Urothelium cell line (cell line): ENCODE measurements at regions not wholly inside any gene's neighbourhood (a gene's known extent, or its start where the extent isn't known, plus 50 kb on each side); places are given as distances from the start of the nearest gene placed in this dataset.

Experiments
- DNase-seq: peaks from one replicate; pipeline ENCODE4 v3.0.0; 2011; ENCODE audit warnings: low spot score, mixed read lengths
- FAIRE-seq: peaks from 2 replicates; lab custom pipeline; 2011; peaks lifted over from hg19 to GRCh38; lab: Jason Lieb, UNC

- FAIRE-seq = no peak
- no peak for DNase-seq
Measured at GRCh38 chr2:66875941-66876462, 441.1 kb downstream of the MEIS1 start.

- FAIRE-seq (no peak), DNase-seq (no peak)
Measured at GRCh38 chr2:66885775-66886383, 451.0 kb downstream of the MEIS1 start.

DNA sequence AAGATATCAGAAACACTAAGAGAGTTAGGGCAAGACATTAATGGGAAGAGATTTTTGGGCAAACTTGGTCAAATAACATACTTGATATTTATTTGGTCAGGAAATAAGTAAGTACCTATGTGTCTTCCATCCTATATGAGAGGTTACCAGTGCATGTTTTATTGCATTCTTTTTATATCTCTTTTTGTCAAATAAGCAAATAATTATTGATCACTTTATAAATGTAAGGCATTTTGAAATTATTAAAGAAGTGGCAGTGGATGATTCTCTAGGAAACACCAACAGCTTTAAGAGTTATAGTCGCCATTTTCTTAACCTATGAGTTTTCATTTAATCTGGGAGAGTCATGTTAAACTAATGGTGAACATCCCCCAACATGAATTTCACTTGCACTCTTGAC is 453.3 kb downstream of the MEIS1 start:
- DNase-seq (no peak), FAIRE-seq (no peak)

DNA sequence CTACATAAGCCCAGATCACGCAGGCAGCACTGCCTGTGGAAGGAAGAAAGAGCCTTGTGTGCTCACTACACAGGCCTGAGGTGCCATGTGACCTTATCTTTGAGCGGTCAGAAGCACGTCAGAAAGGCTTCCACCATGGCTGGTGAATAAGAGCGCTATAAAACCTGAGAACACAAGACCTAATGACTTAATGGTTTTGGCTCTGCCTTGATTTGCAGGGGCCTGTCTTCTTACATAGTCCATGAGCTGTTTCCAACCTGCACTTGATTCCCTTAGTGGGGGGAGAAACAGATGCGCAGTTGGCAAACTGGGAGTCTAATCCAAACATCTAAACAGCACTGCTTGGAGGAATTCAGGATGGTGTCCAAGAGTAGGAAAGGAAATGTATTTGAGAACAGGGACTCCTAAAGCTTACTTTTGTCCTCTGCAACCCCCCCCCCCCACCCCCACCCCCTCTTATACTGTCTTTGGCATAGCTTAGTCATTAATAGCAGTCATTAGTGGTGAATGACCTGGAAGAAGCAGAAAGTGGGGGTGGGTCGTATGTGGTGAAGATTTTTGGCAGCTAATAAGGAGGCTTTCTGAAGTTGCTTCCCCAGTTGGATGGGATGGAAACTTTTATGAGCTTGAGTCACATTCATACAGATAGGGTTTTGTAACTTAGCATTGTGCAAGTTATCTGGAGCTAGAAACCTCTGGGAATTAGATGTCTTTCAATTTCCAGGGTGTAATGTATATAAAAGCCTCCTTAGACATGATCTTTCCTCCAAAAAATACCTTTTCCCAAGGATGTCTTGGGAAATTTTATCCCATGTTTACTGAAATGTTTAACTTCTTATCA is 454.1 kb downstream of the MEIS1 start:
- DNase-seq (peak; percentile 75), FAIRE-seq (peak; percentile 79)

DNA sequence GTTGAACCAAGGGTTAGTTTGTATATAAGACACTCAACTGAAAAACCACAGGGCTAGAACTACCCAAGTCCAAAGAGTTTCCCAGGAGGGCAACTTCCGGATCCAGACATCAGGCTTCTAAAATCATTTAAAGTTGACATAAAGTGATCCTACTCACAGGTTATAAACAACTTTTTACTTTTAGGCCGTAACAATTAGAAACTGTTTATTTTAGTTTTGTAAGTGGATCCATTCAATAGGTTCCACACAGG is 454.6 kb downstream of the MEIS1 start:
- peak; percentile 18 for DNase-seq
- no peak for FAIRE-seq

- FAIRE-seq (no peak), DNase-seq (no peak)
Measured at GRCh38 chr2:66890166-66890742, 455.3 kb downstream of the MEIS1 start.

GRCh38 chr2:66895206-66895605 is 460.3 kb downstream of the MEIS1 start:
- FAIRE-seq (no peak), DNase-seq (no peak)

DNA sequence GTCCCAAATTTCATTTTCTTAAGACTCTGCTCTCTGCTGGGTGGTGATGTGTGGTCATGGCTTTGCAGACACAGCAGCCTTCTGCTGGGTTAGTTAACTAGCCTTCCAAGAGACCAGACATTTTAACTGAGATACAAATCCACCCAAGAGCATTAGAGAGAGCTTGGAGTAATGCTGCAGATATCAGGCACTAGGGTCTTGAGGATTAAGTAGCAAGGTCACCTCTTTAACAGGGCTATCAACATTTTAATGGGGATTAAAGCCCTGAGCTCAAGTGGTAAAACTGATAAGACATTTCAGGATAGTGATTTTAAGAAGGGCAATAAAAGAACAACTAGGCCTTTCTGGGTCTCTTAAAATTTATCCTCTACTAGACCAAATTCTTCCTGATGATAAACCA is 461.2 kb downstream of the MEIS1 start:
- no peak for DNase-seq
- no peak for FAIRE-seq

- no peak for DNase-seq
Measured at GRCh38 chr2:66897181-66897580, 462.3 kb downstream of the MEIS1 start.

DNA sequence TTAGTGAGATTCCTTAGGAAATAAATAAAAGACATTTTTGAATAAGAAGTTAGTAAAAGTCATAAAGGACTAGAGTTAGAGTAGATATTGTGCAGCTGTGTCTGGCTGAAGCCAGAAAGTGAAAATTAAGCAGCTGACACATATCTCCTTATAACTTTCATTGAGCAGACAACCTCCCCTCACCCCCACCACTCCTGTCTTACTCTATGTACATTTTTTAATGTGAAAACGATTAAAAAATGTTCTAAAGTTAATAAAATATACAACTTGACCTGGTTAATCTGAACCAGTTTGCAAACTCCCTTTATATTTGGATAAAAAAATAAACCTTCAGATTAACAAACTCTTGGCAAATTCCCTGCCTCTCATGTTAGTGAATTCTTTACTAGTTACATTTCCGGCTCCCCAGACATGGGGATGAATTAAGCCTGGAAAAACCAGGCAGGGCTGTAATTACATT is 462.8 kb downstream of the MEIS1 start:
- DNase-seq (no peak), FAIRE-seq (no peak)

More at GRCh38 chr2:66897181-66897580, 462.3 kb downstream of the MEIS1 start:
- peak; percentile 74 for FAIRE-seq

- DNase-seq (no peak), FAIRE-seq (no peak)
Measured at GRCh38 chr2:66899109-66899508, 464.2 kb downstream of the MEIS1 start.

- DNase-seq (no peak), FAIRE-seq (no peak)
Measured at GRCh38 chr2:66899648-66900047, 464.7 kb downstream of the MEIS1 start.

DNA sequence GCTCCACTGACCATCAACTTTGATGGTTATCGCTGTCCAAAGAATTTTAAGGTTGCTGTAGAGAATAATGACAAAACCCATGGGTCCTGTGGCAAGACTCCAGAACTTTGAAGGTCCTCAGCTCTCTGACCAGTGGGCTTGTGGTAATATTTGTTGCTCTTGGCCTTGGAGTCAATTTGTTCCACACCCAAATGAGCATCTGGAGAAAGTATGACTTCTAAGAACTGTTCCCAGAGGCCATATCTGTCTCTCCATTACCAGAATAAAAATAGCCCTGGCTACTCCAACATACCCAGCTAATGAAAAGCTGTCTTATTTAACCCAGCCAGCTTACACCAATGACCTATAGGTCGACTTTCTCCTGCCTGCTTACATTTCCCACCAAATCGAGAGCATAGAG is 466.4 kb downstream of the MEIS1 start:
- DNase-seq (no peak), FAIRE-seq (no peak)

GRCh38 chr2:66903183-66903582 is 468.3 kb downstream of the MEIS1 start:
- FAIRE-seq (no peak), DNase-seq (no peak)

GRCh38 chr2:66903745-66904465 is 469.0 kb downstream of the MEIS1 start:
- no peak for DNase-seq
- FAIRE-seq = no peak

DNA sequence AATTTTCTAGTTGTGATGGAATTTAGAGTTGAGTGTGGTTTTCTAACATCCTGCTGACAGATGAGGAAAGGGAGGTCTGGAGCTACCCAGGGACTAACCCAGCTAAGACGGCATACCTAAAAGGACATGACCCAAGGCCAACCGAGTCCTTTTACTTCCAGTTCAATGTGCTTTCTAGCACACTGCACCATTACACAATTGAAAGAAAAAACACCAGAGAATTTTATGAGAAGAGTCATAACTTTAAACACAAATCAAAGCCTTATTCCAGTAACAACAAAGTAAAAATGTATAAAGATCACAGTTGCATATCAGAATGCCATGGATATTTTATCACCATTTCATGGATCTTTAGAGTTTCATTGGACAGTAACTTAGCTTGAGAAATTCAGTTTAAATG is 480.3 kb downstream of the MEIS1 start:
- no peak for FAIRE-seq
- DNase-seq = no peak

DNA sequence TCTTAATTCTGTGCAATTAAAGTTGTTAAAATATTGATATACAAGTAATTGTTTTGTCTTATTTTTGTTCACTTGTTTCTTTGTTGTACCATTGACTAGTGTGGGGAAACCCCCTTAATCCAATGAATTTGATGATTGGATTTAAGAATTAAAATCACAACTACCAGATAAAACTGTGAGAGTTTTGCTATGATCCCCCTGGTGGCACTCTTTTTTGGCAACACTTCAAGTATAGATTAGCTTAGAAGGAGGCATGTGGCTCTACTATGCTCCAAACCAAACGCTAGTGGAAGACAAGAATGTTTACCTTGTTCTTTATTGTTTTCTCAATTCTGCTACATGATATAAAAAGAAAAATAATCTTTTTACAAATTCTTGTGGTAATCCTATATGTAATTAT is 477.8 kb upstream of the ETAA1 start:
- FAIRE-seq = no peak

DNA sequence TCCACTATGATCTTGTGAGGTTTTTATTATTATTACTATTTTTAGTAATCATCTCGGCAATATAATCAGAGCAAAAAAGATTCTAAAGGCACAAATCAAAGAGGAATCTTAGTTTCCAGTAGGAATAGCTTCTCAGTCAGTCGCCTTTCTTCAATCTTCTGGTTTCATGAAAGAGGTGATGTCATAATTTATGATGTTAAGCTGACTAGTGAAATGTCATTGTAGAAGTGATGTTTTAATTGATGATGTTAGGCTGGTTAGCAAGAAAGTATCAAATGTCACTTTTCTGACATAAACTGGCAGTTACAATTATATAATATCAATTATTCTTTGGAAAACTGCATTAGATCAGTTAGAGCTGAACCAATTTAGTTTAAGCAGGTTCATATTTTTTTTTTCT is 476.7 kb upstream of the ETAA1 start:
- DNase-seq (no peak), FAIRE-seq (no peak)

More for the DNA sequence above, 477.8 kb upstream of the ETAA1 start:
- no peak for DNase-seq

- FAIRE-seq (peak; percentile 27), DNase-seq (peak; percentile 71)
Measured at GRCh38 chr2:66925128-66925527, 472.0 kb upstream of the ETAA1 start.

DNA sequence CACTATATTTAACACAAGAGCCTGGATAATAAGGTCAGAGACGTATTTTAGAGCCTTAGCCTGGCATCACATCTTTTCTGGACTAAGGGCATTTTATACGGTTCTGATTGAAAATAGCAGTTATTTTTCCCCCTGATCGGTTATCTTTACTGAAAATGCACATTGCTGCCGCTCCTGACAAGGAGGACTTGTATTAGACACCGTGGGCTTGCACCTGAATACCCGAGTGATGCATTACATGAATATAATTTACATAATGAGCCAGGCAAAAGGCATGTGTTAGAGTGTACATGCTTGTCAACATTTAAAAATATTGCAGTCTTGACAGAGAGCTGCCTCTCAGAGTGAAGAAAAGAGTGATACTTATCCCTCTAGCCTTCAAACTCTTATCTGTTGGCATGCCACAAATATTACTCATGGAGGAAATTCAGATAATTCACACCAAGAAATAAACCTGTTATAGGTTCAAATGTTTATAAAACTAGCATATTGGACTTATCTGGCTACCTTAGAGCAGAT is 470.5 kb upstream of the ETAA1 start:
- FAIRE-seq (no peak), DNase-seq (no peak)
